Ishikawa (cell line): ENCODE measurements at regions not wholly inside any gene's neighbourhood (a gene's known extent, or its start where the extent isn't known, plus 50 kb on each side); places are given as distances from the start of the nearest gene placed in this dataset.

ENCODE experiments used
- CEBPB ChIP-seq: IDR thresholded peaks from 2 replicates; pipeline ENCODE4 v1.6.1; 2012
- CREB1 ChIP-seq: IDR thresholded peaks from 2 replicates; pipeline ENCODE4 v1.6.1; 2012; ENCODE audit warnings: low read depth
- EGR1 ChIP-seq: IDR thresholded peaks from 2 replicates; pipeline ENCODE4 v1.6.1; 2012
- EP300 ChIP-seq: IDR thresholded peaks from 2 replicates; pipeline ENCODE4 v1.6.1; 2012; ENCODE audit warnings: borderline replicate concordance
- FOXM1 ChIP-seq: IDR thresholded peaks from 2 replicates; pipeline ENCODE4 v1.6.1; 2012; ENCODE audit warnings: low read depth, borderline replicate concordance
- NFIC ChIP-seq: IDR thresholded peaks from 2 replicates; pipeline ENCODE4 v1.6.1; 2012
- RAD21 ChIP-seq: IDR thresholded peaks from 2 replicates; pipeline ENCODE4 v1.6.1; 2012; ENCODE audit warnings: low read depth
- REST ChIP-seq: IDR thresholded peaks from 2 replicates; pipeline ENCODE4 v1.6.1; 2012; ENCODE audit warnings: low read depth, mild to moderate bottlenecking
- TAF1 ChIP-seq: IDR thresholded peaks from 2 replicates; pipeline ENCODE4 v1.6.1; 2012; ENCODE audit warnings: low read depth, mild to moderate bottlenecking
- TCF12 ChIP-seq: IDR thresholded peaks from 2 replicates; pipeline ENCODE4 v1.6.1; 2012; ENCODE audit warnings: low read depth
- TEAD4 ChIP-seq: IDR thresholded peaks from 2 replicates; pipeline ENCODE4 v1.6.1; 2012
- USF1 ChIP-seq: IDR thresholded peaks from 2 replicates; pipeline ENCODE4 v1.6.1; 2012
- YY1 ChIP-seq: IDR thresholded peaks from 2 replicates; pipeline ENCODE4 v1.6.1; 2012; ENCODE audit warnings: low read depth
- ZBTB7A ChIP-seq: IDR thresholded peaks from 2 replicates; pipeline ENCODE4 v1.6.1; 2012; ENCODE audit warnings: low read depth
- TF ChIP-seq, protein P1 (sequence below): IDR thresholded peaks from 2 replicates; pipeline ENCODE4 v1.6.1; 2012

DNA sequence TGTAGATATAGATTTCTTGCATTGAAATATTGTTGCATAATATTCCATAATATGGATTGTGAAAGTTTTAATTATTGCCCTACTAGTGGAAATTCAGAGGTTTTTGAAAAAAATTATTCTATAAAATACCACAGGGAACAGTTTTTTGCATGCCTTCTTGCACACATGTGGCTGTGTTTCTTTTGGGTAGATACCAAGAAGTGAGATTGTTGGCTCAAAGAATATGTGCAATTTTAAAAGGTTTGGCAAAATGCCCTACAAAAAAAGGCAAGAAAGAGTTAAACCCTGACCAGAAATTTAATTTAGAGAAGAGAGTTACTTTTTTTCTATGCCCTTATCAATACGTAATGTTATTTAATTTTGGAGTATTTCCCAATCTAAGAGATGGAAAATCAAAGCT, 270.8 kb upstream of the DAPK1 start:
- no peak for TF ChIP-seq RAD21
- TF ChIP-seq EP300, result no peak
- no peak for TF ChIP-seq NFIC
- no peak for TF ChIP-seq FOXM1
- TF ChIP-seq CEBPB, result no peak

GRCh38 chr9:87227456-87227855, 270.2 kb upstream of the DAPK1 start:
- TF ChIP-seq EP300, result no peak
- TF ChIP-seq CEBPB, result no peak

DNA sequence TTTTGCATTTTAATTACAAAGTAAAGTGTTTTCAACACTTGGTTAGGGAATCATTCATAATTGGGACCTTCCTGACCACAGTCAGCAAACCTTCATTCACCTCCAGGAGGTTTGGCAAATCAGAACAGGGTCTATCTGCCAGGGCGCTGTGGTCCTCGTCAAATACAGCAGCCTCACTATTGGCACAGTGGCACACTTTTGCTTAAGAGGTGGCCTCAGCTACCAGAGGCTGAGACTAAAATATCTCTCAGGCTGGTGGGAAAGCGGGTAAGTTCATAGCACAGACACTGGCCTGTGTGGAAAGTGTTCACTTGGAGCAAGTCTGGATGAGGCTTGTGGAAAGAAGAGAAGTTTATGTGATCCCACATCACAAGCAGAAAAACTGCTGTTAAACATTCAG, 268.6 kb upstream of the DAPK1 start:
- no peak for TF ChIP-seq CEBPB
- no peak for TF ChIP-seq EP300
- no peak for TF ChIP-seq EGR1
- TF ChIP-seq TCF12, result no peak
- TF ChIP-seq NFIC, result no peak
- TF ChIP-seq FOXM1, result no peak
- TF ChIP-seq USF1, result no peak
- no peak for TF ChIP-seq TEAD4
- TF ChIP-seq, protein P1, sequence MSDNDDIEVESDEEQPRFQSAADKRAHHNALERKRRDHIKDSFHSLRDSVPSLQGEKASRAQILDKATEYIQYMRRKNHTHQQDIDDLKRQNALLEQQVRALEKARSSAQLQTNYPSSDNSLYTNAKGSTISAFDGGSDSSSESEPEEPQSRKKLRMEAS, result no peak
- no peak for TF ChIP-seq ZBTB7A
- no peak for TF ChIP-seq CREB1
- TF ChIP-seq RAD21, result no peak
- no peak for TF ChIP-seq REST
- TF ChIP-seq YY1, result no peak
- no peak for TF ChIP-seq TAF1

GRCh38 chr9:87233431-87233830, 264.2 kb upstream of the DAPK1 start:
- TF ChIP-seq NFIC, result no peak
- TF ChIP-seq, protein P1, result no peak
- no peak for TF ChIP-seq FOXM1

DNA sequence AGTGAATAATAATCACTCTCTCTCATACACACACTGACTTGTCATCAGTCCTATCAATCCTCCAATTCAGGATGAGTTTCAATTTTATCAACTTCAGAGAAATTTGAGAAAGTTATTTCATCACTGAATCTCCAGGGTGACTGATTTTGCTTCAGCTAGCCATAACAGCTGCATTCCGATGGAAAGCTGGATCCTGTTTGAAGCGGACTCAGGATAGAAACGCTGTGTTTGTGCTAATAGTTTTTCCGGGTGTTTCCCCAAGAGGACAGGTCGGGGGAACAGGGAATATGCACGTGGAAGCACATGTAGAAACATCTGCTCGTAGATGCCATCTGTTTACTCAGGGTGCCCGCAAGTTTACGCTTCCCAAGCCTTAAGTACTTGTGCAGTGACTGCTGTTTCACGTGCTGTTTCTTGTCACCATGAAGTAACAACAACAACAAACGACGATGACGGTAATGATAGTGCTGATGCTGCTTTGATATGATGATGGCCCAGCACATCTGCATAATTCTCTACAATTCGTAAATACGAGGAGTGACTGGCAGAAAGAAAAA, 263.7 kb upstream of the DAPK1 start:
- TF ChIP-seq FOXM1, result no peak
- TF ChIP-seq EGR1, result no peak
- no peak for TF ChIP-seq NFIC
- TF ChIP-seq USF1, result no peak
- no peak for TF ChIP-seq TEAD4
- TF ChIP-seq, protein P1, result no peak
- no peak for TF ChIP-seq ZBTB7A
- no peak for TF ChIP-seq TCF12
- TF ChIP-seq TAF1, result no peak
- TF ChIP-seq CEBPB, result no peak

GRCh38 chr9:87234854-87235253, 262.8 kb upstream of the DAPK1 start:
- TF ChIP-seq CEBPB (no peak), USF1 (no peak), EGR1 (no peak), REST (no peak)

DNA sequence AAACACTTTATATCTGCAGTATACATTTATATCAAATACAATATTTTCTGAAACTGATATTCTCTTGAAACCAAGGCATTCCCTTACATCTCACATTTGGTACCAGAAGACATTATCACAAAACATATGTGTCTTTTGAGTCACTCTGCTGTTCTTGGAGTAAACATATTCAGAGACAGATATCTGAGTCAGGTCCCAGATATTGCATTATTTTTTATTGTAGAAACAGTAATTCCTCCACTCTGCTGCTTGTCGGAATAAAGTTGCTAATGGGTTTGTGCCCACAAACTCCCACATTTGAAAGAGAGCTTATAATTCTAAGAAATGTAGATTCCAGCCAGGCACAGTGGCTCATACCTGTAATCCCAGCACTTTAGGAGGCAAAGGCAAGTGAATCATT, 261.1 kb upstream of the DAPK1 start:
- TF ChIP-seq EP300, result no peak
- TF ChIP-seq NFIC, result no peak
